ENCODE measurements at regions not wholly inside any gene's neighbourhood (a gene's known extent, or its start where the extent isn't known, plus 50 kb on each side); places are given as distances from the start of the nearest gene placed in this dataset.

DNA sequence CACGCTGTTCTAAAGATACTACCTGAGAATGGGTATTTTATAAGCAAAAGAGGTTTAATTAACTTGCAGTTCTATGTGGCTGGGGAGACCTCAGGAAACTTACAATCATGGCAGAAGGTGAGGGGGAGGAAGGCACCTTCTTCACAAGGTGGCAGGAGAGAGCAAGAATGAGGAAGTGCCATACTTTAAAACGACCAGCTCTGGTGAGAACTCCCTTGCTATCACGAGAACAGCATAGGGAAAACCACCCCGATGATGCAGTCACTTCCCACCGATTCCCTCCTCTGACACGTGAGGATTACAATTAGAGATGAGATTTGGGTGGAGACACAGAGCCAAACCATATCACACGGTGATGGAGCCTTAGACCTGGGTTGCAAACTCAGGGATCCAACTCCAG, 317.5 kb upstream of the EEF2KMT start:
- peaks cover 0 to 5% (median 0%) of the 10 kb centered on the region in 3 donors for H3K27me3 ChIP-seq (ENCODE audit: control insufficient read depth in 3 of 3, insufficient read depth in 3 of 3, low read length in 2 of 3)
- no peak for ATAC-seq (ENCODE audit: insufficient read depth, low FRiP score)
- no peaks in the 10 kb centered on the region for H3K36me3 ChIP-seq (ENCODE audit: control insufficient read depth in 4 of 4, insufficient read depth in 4 of 4, low read length in 4 of 4)
- no peak for DNase-seq
- H3K9me3 ChIP-seq (ENCODE audit: control insufficient read depth in 4 of 4, insufficient read depth in 3 of 4, low read length in 3 of 4), result peaks cover 0 to 5% (median 2%) of the 10 kb centered on the region in 4 donors
- WGBS, 2 donors, result 39% methylated on average over 7 of the region's 7 CpGs
- no peak overlapping the region for H3K9ac ChIP-seq (ENCODE audit: insufficient read depth in 1 of 2, low read length in 2 of 2)
- H3K27ac ChIP-seq (ENCODE audit: low read depth in 1 of 2, low read length in 1 of 2), result no peak overlapping the region
- no peaks in the 10 kb centered on the region for H3K4me1 ChIP-seq (ENCODE audit: control insufficient read depth in 5 of 5, insufficient read depth in 5 of 5, low read length in 5 of 5)
- TF ChIP-seq, protein P1, sequence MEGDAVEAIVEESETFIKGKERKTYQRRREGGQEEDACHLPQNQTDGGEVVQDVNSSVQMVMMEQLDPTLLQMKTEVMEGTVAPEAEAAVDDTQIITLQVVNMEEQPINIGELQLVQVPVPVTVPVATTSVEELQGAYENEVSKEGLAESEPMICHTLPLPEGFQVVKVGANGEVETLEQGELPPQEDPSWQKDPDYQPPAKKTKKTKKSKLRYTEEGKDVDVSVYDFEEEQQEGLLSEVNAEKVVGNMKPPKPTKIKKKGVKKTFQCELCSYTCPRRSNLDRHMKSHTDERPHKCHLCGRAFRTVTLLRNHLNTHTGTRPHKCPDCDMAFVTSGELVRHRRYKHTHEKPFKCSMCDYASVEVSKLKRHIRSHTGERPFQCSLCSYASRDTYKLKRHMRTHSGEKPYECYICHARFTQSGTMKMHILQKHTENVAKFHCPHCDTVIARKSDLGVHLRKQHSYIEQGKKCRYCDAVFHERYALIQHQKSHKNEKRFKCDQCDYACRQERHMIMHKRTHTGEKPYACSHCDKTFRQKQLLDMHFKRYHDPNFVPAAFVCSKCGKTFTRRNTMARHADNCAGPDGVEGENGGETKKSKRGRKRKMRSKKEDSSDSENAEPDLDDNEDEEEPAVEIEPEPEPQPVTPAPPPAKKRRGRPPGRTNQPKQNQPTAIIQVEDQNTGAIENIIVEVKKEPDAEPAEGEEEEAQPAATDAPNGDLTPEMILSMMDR (IDR thresholded peaks at IDR 0.05; ENCODE audit: control extremely low read depth, extremely low read depth), result no peak
- H3K4me3 ChIP-seq, result no peak overlapping the region

DNA sequence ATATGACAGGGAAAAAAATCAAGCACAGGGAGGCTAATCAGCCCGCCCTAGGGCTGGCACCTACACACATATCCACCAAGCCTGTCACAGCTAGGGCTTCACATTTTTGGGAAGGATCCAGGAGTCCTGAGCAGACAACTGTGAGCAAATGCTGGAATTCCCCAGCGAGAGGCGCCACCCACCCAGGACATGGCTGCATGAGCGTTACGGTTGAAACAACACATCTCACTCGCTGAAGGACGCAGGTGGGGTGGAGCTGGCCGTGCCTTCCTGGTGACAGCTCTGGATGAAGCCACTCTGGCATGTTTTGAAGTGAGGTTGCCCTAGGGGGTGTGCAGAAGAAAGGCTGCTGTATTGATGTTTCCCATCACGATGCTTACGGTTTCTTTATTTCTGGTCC, 315.1 kb upstream of the EEF2KMT start:
- DNase-seq (no peak), ATAC-seq (ENCODE audit: insufficient read depth, low FRiP score) (no peak)
- WGBS, 2 donors, result 24 to 35% methylated on average over 10 of the region's 10 CpGs
- peaks cover 0 to 5% (median 2%) of the 10 kb centered on the region in 4 donors for H3K9me3 ChIP-seq (ENCODE audit: control insufficient read depth in 4 of 4, insufficient read depth in 3 of 4, low read length in 3 of 4)
- H3K36me3 ChIP-seq (ENCODE audit: control insufficient read depth in 4 of 4, insufficient read depth in 4 of 4, low read length in 4 of 4), result no peaks in the 10 kb centered on the region
- TF ChIP-seq, protein P1 (IDR thresholded peaks at IDR 0.05; ENCODE audit: control extremely low read depth, extremely low read depth), result no peak
- H3K9ac ChIP-seq (ENCODE audit: insufficient read depth in 1 of 2, low read length in 2 of 2), result no peak overlapping the region
- H3K4me1 ChIP-seq (ENCODE audit: control insufficient read depth in 5 of 5, insufficient read depth in 5 of 5, low read length in 5 of 5), result no peaks in the 10 kb centered on the region
- peaks cover 0 to 5% (median 0%) of the 10 kb centered on the region in 3 donors for H3K27me3 ChIP-seq (ENCODE audit: control insufficient read depth in 3 of 3, insufficient read depth in 3 of 3, low read length in 2 of 3)
- H3K4me3 ChIP-seq, result no peak overlapping the region
- H3K27ac ChIP-seq (ENCODE audit: low read depth in 1 of 2, low read length in 1 of 2), result no peak overlapping the region

DNA sequence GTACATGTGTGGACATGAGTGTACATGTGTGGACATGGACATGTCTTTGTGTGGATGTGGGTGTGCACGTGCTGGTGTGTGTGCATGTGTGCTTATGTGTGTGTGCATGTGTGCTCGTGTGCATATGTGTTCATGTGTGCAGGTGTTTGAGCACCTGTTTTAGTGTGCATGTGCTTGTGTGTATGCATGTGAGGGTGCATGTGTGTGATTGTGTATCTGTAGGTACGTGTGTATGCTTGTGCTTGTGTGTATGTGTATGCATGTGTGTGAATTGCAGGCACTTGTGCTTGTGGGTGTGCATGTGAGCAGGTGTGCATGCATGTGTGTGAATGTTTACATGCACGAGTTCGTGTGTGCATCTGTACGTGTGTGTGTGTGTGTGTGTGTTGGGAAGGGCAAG, 300.6 kb upstream of the EEF2KMT start:
- H3K27ac ChIP-seq (ENCODE audit: low read depth in 1 of 2, low read length in 1 of 2), result no peak overlapping the region
- peaks cover 0 to 8% (median 0%) of the 10 kb centered on the region in 3 donors for H3K27me3 ChIP-seq (ENCODE audit: control insufficient read depth in 3 of 3, insufficient read depth in 3 of 3, low read length in 2 of 3)
- H3K4me1 ChIP-seq (ENCODE audit: control insufficient read depth in 5 of 5, insufficient read depth in 5 of 5, low read length in 5 of 5), result no peaks in the 10 kb centered on the region
- DNase-seq, result no peak
- H3K9ac ChIP-seq (ENCODE audit: insufficient read depth in 1 of 2, low read length in 2 of 2), result no peak overlapping the region
- no peak for ATAC-seq (ENCODE audit: insufficient read depth, low FRiP score)
- H3K9me3 ChIP-seq (ENCODE audit: control insufficient read depth in 4 of 4, insufficient read depth in 3 of 4, low read length in 3 of 4), result peaks cover 0 to 4% (median 0%) of the 10 kb centered on the region in 4 donors
- WGBS, 2 donors, result 78 to 80% methylated on average over 6 of the region's 6 CpGs
- TF ChIP-seq, protein P1 (IDR thresholded peaks at IDR 0.05; ENCODE audit: control extremely low read depth, extremely low read depth), result no peak
- H3K36me3 ChIP-seq (ENCODE audit: control insufficient read depth in 4 of 4, insufficient read depth in 4 of 4, low read length in 4 of 4), result no peaks in the 10 kb centered on the region
- H3K4me3 ChIP-seq, result no peak overlapping the region

DNA sequence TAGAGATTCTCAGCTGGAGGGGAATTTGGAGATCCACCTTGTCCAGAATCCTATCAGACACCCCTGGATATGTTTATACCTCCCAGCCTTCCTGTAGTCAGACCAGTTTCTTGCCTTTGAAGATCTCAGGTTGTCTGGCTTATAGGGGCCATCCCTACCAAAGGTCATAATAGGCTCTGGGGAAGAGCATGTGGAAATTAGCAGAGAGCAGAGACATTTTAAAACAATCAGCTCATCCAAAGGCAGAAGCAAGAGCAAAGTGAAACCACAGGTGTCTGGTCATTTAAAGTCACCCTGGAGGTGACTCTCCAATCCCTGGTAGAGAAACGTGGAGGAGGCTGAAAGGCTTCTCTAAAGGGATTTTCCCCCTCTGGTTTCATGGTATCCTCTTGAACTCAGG, 299.3 kb upstream of the EEF2KMT start:
- 51 to 68% methylated on average over 1 of the region's 1 CpG for WGBS, 2 donors
- Histone ChIP-seq H3K36me3 (ENCODE audit: control insufficient read depth in 4 of 4, insufficient read depth in 4 of 4, low read length in 4 of 4) (no peaks in the 10 kb centered on the region), H3K27me3 (ENCODE audit: control insufficient read depth in 3 of 3, insufficient read depth in 3 of 3, low read length in 2 of 3) (peaks cover 0 to 5% (median 0%) of the 10 kb centered on the region in 3 donors), H3K4me1 (ENCODE audit: control insufficient read depth in 5 of 5, insufficient read depth in 5 of 5, low read length in 5 of 5) (no peaks in the 10 kb centered on the region), H3K9me3 (ENCODE audit: control insufficient read depth in 4 of 4, insufficient read depth in 3 of 4, low read length in 3 of 4) (peaks cover 0 to 4% (median 0%) of the 10 kb centered on the region in 4 donors), H3K4me3 (no peak overlapping the region), H3K27ac (ENCODE audit: low read depth in 1 of 2, low read length in 1 of 2) (no peak overlapping the region), H3K9ac (ENCODE audit: insufficient read depth in 1 of 2, low read length in 2 of 2) (no peak overlapping the region)
- TF ChIP-seq, protein P1 (IDR thresholded peaks at IDR 0.05; ENCODE audit: control extremely low read depth, extremely low read depth), result no peak
- DNase-seq (no peak), ATAC-seq (ENCODE audit: insufficient read depth, low FRiP score) (no peak)

All from lung (tissue), 11 donors.